Left colon (tissue), 2 donors: ENCODE measurements at regions not wholly inside any gene's neighbourhood (a gene's known extent, or its start where the extent isn't known, plus 50 kb on each side); places are given as distances from the start of the nearest gene placed in this dataset.

Experiments used
- ATAC-seq: fragments of 200-7000 bp; cut with Tn5 transposase; one replicate; pipeline ENCODE4 v1.9.1; 2020; ENCODE audit warnings: mild to moderate bottlenecking, moderate library complexity
- DNase-seq, 2 donors: peaks; one replicate each; pipeline ENCODE4 v3.0.0-alpha.2; 2020
- intact Hi-C, 2 donors: fragments of 100-400 bp; cut with DNase I in 1 of 2; cut with micrococcal nuclease in 1 of 2; formaldehyde crosslinking; loops; one replicate each; pipeline versions ENCODE4 v1.11.2 to v1.14.0; 2022; cut with DNase I, micrococcal nuclease
- donor health status: DM: no; HTN: no; CAD: no.
- donor health status: DM: yes; HTN: yes; CAD: no.

GRCh38 chr14:61120576-61120975, 139.5 kb downstream of the SLC38A6 start:
- intact Hi-C loops: no loop called here
- ATAC-seq (no peak), DNase-seq (no peak)

GRCh38 chr14:61119006-61119405, 138.0 kb downstream of the SLC38A6 start:
- intact Hi-C loops: no loop called here
- no peak for DNase-seq

GRCh38 chr14:61116369-61116768, 135.3 kb downstream of the SLC38A6 start:
- DNase-seq: no peak
- ATAC-seq: no peak
- intact Hi-C loops: no loop called here

More at GRCh38 chr14:61119006-61119405, 138.0 kb downstream of the SLC38A6 start:
- no peak for ATAC-seq

- no peak for DNase-seq
- intact Hi-C loops: no loop called here
- ATAC-seq: no peak
Observed at GRCh38 chr14:61113561-61114225, 132.6 kb downstream of the SLC38A6 start.

GRCh38 chr14:61112506-61112905, 131.5 kb downstream of the SLC38A6 start:
- intact Hi-C loops: no loop called here

GRCh38 chr14:61111731-61112130, 130.7 kb downstream of the SLC38A6 start:
- ATAC-seq (no peak), DNase-seq (no peak)
- intact Hi-C loops: no loop called here

More at GRCh38 chr14:61112506-61112905, 131.5 kb downstream of the SLC38A6 start:
- ATAC-seq (no peak), DNase-seq (no peak)

GRCh38 chr14:61111209-61111665, 130.2 kb downstream of the SLC38A6 start:
- DNase-seq (no peak), ATAC-seq (no peak)
- intact Hi-C loops: no loop called here

GRCh38 chr14:61110316-61111082, 129.5 kb downstream of the SLC38A6 start:
- DNase-seq (no peak), ATAC-seq (no peak)
- intact Hi-C loops: no loop called here

GRCh38 chr14:61109288-61109687, 128.2 kb downstream of the SLC38A6 start:
- ATAC-seq (no peak), DNase-seq (no peak)
- intact Hi-C loops: no loop called here

- no peak for ATAC-seq
- intact Hi-C loops: no loop called here
- no peak for DNase-seq
Observed at GRCh38 chr14:61108496-61109141, 127.6 kb downstream of the SLC38A6 start.

GRCh38 chr14:61107869-61108493, 126.9 kb downstream of the SLC38A6 start:
- DNase-seq (no peak), ATAC-seq (no peak)
- intact Hi-C loops: no loop called here

- intact Hi-C loops: no loop called here
- ATAC-seq (no peak), DNase-seq (peak in 1 of 2 donors; percentile 29)
Observed at GRCh38 chr14:61106959-61107641, 126.1 kb downstream of the SLC38A6 start.

GRCh38 chr14:61106271-61106958, 125.4 kb downstream of the SLC38A6 start:
- DNase-seq (no peak), ATAC-seq (no peak)
- intact Hi-C loops: no loop called here

GRCh38 chr14:61104358-61104757, 123.3 kb downstream of the SLC38A6 start:
- DNase-seq: no peak
- ATAC-seq: no peak
- intact Hi-C loops: no loop called here

GRCh38 chr14:61103541-61104339, 122.7 kb downstream of the SLC38A6 start:
- ATAC-seq (peak; percentile 37), DNase-seq (peak; percentile 16 to 31)
- intact Hi-C loops: no loop called here

GRCh38 chr14:61102549-61103466, 121.8 kb downstream of the SLC38A6 start:
- DNase-seq: no peak
- intact Hi-C loops: no loop called here
- ATAC-seq: no peak
